HG03095 (cell line): ENCODE measurements at regions not wholly inside any gene's neighbourhood (a gene's known extent, or its start where the extent isn't known, plus 50 kb on each side); places are given as distances from the start of the nearest gene placed in this dataset.
"Not testable (repeated sequence)": the region's sequence is repeated elsewhere in the genome, so short reads cannot be mapped to it uniquely, and the experiment has no call there.

Experiments
- ATAC-seq: cut with Tn5 transposase; IDR thresholded peaks from one replicate; pipeline ENCODE4 v1.9.1; 2021; ENCODE audit warnings: moderate library complexity; ENCODE audit not compliant: unreplicated experiment

DNA sequence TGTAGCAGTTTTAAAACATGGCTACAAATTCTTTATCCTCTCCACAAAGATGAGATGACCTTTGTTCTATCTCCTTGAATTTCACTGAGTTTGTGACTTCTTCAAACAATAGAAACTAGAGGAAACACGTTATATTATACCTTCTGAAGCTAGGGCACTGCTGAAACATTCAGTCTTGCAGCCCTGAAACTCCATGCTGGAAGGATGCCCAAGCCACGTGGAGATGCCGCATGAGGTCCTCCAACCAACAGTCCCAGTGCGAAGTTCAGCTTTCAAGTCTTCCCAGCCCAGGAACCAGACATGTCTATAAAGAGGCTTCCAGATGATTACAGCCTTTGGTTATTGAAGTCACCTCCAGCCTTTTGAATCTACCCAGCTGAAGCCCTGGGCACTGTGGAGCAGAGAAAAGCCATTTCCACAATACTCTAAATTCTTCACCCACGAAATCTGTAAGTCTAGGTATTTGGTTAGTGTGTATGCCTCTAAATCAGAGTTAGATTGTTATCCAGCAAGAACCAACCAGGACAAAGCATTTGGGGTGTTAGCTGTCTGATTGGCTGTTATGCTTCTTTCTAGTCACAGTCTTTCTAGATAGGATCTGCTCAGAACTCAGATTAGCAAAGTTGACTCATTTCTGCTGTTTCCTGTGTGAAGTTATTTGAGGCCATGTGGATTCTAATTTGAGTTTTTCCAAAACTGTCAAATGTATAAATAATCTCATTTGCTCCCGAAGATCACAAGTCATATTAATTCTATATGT is 186.5 kb upstream of the TMEM72 start:
- no peak for ATAC-seq

DNA sequence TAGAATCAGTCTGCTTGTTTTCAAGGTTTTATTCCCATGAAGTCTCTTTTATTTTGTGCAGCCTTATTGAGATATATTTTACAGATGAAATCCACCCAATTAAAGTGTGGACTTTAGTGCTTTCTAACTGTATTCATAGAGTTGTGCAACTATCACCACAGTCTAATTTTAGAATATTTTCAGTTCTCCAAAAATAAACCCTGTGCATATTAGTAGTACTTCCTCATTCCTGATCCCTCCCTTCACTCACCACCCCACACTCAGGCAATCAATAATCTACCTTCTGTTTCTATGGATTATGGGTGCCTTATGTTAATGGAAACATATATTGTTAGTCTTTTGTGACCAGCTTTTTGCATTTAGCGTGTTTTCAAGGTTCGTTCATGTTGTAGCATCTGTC is 185.7 kb upstream of the TMEM72 start:
- ATAC-seq: peak; percentile 70

DNA sequence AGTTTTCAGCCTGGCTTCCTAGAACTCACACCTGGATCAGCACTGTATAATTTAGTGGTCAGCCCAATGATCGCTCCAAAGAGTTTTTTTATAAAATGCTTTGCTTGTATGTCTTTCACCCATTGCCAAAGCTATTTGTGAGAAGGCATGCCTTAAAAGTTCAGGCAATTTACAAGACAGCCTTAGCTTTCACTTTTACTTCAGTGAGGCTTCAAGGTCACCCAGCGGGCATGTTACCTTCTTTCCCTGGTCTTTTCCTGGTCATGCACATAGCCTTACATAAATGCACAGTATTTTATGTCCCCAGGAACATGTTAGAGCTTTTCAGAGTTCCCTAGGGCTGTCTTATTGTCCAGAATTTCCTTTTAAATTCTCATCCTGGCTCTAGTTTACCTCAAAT is 179.9 kb upstream of the TMEM72 start:
- ATAC-seq: no peak

DNA sequence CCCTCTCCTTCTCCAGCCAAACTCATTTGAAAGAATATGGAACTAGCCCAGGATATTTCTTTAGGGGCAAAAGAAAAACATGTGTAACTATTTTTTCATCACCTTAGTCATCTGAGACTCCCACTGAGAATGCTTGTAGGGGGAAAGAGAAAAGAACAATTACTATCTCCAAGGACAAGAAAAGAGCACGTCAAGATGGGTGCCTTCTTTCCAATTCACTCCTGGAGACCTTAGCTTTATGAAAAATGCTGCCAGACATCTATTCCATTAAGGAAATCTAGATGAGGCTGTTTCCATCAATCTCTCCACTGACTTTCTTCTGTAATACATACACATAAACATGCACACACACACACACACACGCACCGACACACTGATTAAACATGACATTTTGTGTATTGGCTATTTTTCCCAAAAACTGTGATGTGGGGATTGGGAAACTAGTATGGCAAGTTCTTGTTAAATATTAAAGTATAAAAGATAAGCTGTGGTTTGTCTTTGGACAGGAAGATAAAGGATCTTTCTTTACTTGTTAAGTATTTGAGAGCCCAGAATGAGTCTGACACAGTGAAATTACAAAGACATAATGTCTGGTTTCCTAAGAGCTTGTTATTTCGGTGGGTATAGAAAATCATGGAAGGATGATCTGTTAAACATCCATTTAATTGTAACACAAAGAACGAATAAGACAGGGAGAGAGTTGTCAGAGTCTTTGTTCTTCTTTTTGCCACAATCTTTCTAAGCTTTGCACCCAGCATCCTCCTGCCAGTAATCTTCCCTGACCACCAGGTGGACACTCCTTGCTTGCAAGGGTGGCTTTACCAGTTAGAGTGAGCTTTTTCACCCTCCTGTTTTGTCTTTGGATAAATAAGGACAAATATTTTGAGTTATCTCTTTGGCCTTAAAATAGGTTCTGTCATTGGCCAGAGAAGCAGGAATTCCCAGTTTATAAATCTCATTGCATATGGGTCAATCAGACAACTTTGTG is 177.3 kb upstream of the TMEM72 start:
- ATAC-seq: no peak

DNA sequence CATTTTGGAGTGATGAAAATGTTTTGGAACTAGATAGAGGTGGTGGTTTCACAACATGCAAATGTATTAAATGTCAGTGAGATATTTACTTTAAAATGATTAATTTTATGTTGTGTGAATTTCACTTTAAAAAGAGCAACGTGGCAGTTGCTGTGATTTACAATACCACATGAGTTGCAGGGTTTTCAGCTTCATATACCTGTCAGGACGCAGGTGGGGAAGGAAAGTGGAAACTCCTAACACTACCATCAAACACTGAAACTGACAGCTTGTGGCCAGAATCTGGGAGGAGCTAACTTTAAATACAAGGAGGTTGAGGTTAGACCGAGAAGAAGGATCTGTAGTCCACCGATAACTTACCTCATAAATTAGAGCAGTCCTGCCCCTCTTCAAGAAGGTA is 168.9 kb upstream of the TMEM72 start:
- no peak for ATAC-seq

DNA sequence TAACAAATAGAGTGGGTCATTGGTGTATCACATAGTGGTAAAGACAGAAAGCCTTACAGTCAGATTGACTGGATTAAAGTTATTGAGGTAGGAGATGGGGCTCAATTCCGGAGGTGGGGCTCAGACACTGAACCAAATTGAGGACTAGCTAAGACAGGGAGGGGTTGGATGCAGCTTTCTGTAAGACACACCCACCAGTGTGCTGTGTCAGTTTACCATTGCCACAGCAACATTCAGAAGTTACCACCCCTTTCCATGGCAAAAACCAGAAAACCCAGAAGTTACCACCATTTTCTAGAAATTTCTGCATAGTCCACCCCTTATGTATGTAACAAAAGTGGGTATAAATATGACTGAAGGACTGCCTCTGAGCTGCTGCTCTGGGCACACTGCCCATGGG is 167.6 kb upstream of the TMEM72 start:
- no peak for ATAC-seq

DNA sequence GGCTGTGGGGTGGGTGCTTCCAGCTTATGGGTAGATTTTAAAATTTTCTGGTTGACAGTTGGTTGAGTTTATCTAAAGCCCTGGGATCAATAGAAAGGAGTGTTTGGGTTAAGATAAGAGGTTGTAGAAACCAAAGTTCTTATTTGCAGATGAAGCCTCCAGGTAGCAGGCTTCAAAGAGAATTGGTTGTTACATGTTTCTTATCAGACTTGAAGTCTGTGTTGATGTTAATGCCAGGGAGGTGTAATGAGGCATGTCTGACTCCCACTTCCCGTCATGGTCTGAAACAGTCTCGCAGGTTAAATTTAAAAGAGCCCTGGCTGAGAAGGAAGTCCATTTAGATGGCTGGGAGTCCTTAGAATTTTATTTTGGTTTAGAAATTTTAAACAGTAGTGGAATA is 165.2 kb upstream of the TMEM72 start:
- ATAC-seq: no peak

DNA sequence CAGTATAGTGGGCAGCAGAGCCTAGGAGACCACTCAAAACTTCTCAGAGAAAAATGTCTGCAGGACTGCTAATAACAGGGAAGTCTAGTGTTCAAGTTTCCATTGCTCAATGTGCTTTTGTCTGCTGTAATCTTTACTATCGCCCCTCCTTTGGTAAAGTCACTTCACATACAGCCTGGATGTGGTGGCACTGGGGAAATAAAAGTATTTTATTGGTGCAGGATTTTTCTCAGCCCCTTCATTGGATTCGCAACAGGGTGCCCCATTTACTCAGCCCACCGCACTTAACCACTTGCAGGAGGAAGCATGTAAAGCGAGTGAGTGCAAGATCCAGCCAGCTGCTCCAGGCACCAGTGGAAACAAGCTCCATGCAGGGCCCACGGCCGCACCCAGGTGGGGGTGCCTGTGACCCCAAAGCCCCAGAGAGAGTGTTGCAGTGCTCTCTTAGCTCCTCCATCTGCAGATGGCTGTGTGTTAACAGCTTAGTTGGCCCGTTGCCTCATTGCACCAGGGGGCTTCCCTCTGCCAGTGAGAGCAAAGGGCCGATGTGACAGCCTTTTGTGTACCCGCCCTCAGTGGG is 163.5 kb upstream of the TMEM72 start:
- no peak for ATAC-seq

DNA sequence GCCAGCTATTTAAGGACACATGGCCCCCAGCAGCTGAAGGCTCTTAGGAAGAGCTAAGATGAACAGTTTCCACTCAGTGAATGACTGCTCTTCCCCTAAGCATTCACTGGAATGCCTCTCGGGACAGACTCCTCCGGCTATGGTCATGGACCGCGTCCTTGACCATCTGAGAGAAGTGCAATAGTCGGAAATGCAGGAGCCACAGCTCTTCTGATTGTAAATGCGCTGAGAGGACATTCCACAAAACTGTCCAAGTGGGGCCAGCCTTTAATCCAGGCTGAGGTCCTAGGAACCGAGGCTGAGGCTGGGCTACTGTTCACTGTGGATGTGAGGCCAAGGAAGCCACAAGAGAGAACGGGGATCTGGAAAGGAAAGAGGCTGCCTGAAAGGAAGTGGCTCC is 162.0 kb upstream of the TMEM72 start:
- no peak for ATAC-seq

DNA sequence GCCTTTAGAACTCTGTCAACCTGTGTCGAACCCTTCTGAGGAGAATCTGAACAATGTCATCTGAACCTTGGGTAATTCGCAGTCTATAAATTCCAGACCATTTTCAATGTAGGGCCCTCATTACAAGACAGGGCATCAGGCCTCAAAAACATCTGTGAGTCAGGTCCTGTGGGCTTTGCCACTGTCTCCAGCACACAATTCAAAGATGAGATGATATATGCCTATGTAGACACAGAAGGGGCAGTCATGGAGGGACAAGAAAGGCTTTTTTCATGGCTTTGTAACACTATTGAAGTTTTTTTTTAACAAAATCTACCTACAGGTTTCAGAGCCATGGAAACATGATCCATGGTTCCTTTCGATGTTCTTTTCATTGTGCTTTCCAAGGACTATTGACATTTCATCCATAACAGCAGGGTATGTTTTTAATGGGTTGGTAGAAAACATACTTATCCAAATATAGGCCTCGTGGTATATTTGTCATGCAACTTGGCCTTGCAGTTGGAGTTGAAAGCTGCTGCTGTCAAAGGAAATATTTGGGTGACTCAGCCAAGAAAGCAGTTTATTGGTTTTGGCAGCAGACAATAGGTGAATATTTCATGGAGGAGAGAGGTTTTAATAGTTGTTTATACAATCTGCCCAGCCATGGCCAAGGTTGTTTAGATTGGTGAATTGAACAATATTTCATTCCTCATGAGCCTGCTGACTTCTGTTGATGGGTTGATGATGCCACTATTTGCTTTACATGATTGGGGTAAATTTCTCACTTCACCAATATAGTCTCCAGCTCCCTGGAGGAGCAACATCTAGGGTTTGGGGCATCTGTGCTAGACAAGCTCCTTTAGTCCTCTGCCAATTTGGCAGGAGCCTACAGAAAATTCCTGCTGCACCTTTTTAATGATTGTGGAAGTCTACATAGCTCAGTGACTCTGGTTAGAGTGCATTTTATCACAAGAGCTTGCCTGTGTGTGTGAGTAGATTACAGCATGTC is 158.4 kb upstream of the TMEM72 start:
- ATAC-seq: no peak

DNA sequence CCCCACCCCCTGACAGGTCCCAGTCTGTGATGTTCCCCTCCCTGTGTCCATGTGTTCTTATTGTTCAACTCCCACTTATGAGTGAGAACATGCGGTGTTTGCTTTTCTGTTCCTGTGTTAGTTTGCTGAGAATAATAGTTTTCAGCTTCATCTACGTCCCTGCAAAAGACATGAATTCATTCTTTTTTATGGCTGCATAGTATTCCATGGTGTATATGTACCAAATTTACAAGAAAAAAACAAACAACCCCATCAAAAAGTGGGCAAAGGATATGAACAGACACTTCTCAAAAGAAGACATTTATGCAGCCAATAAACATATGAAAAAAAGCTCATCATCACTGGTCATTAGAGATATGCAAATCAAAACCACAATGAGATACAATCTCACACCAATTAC is 156.8 kb upstream of the TMEM72 start:
- not testable (repeated sequence) for ATAC-seq

DNA sequence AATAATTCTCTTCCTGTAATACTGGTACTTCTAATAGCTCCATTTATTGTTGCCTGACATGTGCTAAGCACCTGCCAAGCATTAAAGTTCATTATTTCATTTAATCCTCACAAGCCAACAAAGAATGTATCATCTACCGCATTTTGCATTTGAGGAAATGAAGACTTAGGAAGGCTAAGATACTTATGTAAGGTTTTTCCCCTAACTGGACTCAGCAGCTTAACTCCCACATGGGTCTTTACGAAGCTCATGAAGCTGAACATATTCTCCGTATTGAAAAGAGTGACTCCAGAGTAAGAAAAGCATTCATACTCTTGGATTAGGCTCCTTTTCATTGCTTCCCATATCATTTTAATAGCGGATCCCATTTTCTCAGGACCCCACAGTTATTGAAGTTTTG is 155.7 kb upstream of the TMEM72 start:
- ATAC-seq: no peak

DNA sequence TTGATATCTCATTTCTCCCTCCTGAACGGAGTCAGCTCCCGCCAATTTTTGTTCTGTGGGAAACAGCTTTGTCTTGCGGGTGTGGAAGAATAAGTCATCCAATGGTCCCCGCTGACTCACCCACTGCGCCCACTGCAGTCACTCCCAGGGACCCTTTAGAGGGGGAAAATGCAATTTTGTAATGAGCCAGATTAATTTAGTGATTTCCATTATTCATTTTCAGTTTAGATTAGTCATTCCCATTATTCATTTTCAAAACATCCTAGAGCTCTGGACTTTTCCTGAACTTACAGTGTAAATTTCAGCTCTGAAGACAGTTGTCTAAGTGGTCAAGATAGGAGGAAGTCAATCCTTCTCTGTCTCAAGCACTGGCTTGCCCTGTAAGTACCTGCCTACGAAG is 154.9 kb upstream of the TMEM72 start:
- ATAC-seq: no peak

DNA sequence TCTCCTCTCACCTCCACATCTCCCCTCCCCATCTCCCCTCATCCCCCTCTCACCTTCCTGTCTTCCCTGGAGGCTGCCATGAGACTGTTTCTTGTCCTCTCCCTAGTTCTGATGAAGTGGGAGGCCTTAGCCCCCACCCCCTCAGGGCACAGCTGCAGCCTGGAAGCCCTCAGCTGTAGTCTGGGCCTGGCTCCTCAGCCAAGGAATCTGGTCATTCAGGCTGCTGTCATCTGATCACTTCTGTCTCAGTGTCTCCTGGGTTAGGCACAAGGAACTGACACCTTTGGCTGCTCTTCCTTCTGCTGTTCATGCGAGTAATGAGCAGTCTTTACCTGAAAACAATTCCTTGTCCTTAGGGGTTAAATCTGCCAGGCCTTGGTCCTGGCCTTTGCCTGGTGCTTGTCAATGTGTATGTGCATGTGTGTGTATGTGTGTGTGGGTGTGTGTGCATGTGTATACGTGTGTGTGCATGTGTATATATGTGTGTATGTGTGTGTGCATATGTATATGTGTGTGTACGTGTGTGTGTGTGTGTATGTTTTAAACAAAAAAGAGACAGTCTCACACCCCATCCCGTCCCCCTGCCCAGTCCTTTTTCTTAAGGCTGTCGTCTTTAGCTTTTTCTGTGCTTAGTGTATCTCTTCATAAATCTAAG is 153.5 kb upstream of the TMEM72 start:
- no peak for ATAC-seq

DNA sequence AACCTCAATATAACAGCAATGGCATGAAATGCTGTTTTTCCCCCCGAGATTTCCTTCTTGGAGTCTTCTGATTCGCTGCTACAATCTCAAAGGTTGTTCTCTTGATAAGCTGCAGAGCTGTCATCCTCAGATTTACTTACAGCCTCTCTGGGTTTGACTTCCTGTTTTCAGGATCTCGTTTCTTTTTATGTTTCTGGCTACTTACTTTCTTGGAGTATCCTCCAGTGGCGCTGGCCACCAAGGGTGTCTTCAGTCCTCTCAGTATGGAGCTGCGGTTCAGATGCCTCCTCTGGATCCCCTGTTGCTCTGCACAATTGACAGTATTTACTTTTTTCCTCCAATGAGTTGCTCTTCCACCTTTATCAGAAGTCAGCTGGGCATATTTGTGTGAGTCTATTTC is 152.0 kb upstream of the TMEM72 start:
- no peak for ATAC-seq

DNA sequence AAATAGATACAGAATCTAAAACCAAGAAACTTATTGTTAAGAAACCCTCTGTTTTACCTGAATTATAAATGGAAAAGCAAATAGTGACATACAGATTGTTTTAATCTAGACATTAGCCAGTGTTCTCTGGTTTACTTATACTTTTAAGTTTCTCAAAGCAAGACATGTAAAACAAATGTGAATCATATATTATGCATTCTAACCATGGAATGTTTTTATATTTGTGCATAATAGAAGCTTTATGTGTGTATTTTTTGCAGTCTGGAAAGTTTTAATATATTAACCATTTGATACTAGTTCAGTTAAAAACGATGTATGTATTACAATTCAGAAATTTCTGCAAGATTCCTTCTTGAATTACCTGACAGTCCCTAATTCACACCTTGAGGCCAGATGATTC is 150.6 kb upstream of the TMEM72 start:
- no peak for ATAC-seq

DNA sequence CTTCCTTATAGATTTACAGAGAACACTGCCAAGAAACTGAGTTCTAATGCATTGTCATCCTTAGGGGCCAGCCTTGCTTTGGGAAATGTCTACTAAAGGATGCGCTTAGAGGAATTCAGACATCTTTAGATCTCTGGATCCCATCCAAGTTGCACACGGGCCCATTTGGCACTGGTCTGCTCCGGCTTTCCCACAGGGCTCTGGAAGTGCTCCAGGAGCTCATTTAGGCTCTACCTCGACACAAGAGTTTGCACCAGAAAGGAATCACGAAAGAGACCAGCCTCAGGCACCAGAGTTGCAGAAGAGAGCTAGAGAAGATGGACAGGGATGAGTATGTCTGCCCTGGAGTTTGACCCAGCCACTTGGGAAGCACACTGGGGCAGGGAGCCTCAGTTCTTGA is 150.1 kb upstream of the TMEM72 start:
- ATAC-seq: no peak

DNA sequence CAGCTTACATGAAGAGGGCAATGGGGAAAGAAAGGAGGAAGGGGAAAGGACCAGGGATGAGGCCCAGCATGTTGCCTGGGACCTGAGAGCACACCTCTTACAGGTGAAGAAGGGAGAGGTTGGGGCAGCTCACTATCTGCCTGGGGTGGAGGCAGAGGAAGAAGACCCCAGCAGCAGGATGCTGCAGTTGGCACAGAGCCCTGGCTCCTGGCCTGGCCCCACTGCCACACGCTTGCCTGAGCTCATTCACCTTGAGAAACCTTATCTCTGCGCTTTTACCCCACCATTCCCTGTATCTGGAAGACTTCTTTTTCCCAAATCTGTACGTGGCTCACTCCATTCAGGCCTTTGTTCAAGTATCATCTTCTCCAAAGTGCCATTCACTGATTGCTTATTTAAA is 147.8 kb upstream of the TMEM72 start:
- no peak for ATAC-seq

DNA sequence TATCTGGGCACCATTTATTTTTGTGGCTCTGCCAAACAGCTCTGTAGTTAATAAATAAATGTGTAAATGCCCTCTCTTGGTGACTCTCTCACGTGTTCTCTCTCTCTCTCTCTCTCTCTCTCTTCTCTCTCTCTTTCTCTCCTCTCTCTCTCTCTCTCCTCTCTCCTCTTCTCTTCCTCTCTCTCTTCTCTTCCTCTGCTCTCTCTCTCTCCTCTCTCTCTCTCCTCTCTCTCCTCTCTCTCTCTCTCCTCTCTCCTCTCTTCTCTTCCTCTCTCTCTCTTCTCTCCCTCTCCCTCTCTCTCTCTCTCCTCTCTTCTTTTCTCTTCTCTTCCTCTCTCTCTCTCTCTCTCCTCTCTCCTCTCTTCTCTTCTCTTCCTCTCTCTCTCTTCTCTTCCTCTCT is 145.8 kb upstream of the TMEM72 start:
- no peak for ATAC-seq

DNA sequence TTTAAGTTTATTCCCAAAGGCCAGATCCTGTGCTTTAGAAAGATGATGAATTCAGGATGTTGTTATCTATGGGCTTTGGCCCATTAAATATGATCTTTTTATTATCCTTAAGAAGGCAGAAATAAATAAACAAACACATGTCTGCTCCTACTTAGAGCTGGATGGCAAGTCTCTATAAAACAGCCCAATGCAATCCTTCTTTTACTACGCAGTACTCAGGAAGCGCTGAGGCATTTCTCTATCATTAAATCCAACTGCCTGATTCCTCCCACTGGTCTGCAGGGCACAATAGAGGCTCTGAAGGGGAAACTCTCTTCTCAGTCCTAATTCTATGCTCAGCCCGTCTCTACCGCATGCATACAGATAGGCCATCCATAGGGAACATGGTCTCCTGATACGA is 144.5 kb upstream of the TMEM72 start:
- ATAC-seq: no peak
